A673 (cell line): ENCODE measurements at regions not wholly inside any gene's neighbourhood (a gene's known extent, or its start where the extent isn't known, plus 50 kb on each side); places are given as distances from the start of the nearest gene placed in this dataset.

Source experiments
- EZH2 ChIP-seq: fragments of 200-600 bp; sonication (generic); IDR thresholded peaks from 2 replicates; pipeline ENCODE4 v1.6.1; 2017; ENCODE audit warnings: borderline replicate concordance, low read depth, mild to moderate bottlenecking, mixed read lengths, antibody characterized with exemption, low read length; ENCODE audit not compliant: poor library complexity, severe bottlenecking
- TF ChIP-seq, protein P1 (sequence below): fragments of 300-800, 200-600 bp; sonication (generic); conservative IDR thresholded peaks from 2 replicates; pipeline ENCODE4 v1.5.1; 2017; ENCODE audit warnings: low read depth, mild to moderate bottlenecking, antibody characterized with exemption, low read length, moderate library complexity, mixed read lengths

DNA sequence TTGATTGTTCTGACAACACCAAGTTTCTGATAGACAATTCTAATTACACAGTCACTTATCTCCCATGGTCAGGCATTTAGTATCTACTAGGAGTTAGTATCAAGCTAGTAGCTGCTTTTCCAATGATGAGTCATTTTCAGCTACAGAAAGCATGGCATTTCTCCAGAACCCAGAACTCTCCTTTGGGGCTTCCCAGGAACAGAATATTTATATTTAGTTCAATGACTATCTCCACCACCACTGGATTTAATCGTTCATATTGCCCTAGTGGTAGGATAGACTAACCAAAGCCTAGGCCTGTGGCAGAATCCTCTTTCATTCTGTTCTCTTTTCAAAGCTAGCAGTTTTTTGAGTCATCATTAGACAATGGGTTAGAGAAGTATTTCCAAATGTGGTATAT lies 569.4 kb downstream of the GABRG1 start:
- TF ChIP-seq EZH2: no peak
- TF ChIP-seq, protein P1, sequence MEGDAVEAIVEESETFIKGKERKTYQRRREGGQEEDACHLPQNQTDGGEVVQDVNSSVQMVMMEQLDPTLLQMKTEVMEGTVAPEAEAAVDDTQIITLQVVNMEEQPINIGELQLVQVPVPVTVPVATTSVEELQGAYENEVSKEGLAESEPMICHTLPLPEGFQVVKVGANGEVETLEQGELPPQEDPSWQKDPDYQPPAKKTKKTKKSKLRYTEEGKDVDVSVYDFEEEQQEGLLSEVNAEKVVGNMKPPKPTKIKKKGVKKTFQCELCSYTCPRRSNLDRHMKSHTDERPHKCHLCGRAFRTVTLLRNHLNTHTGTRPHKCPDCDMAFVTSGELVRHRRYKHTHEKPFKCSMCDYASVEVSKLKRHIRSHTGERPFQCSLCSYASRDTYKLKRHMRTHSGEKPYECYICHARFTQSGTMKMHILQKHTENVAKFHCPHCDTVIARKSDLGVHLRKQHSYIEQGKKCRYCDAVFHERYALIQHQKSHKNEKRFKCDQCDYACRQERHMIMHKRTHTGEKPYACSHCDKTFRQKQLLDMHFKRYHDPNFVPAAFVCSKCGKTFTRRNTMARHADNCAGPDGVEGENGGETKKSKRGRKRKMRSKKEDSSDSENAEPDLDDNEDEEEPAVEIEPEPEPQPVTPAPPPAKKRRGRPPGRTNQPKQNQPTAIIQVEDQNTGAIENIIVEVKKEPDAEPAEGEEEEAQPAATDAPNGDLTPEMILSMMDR: no peak
